OCI-LY3 (cell line): ENCODE measurements at regions not wholly inside any gene's neighbourhood (a gene's known extent, or its start where the extent isn't known, plus 50 kb on each side); places are given as distances from the start of the nearest gene placed in this dataset.

Source experiments
- H2AFZ ChIP-seq: fragments of 200-600, 300-600 bp; shearing (Covaris generic); 2 replicates; pipeline ENCODE4 v1.6.0; 2014; ENCODE audit warnings: antibody characterized with exemption, low read depth, low read length
- H3K27ac ChIP-seq: fragments of 200-600, 300-600 bp; sonication (generic); 2 replicates; pipeline ENCODE4 v1.5.1; 2014; ENCODE audit warnings: mild to moderate bottlenecking, low read length, moderate library complexity, mixed read lengths
- H3K27me3 ChIP-seq: fragments of 200-600, 300-600 bp; sonication (generic); 2 replicates; pipeline ENCODE4 v1.6.1; 2014; ENCODE audit warnings: low read depth, low read length, mixed read lengths
- H3K36me3 ChIP-seq: fragments of 200-600, 300-600 bp; sonication (generic); replicated peaks from 2 replicates; pipeline ENCODE3; 2014; ENCODE audit warnings: low read depth, low read length, mixed read lengths
- H3K4me1 ChIP-seq: fragments of 300-600, 200-600 bp; sonication (generic); 2 replicates; pipeline ENCODE4 v1.6.1; 2014; ENCODE audit warnings: low read length, mixed read lengths
- H3K4me2 ChIP-seq: fragments of 200-600, 300-600 bp; sonication (generic); 2 replicates; pipeline ENCODE4 v1.6.1; 2014; ENCODE audit warnings: low read length, mixed read lengths
- H3K4me3 ChIP-seq: fragments of 300-600, 200-600 bp; sonication (generic); 2 replicates; pipeline ENCODE4 v1.5.1; 2014; ENCODE audit warnings: antibody characterized with exemption, mild to moderate bottlenecking, low read length, moderate library complexity
- H3K79me2 ChIP-seq: fragments of 300-600, 200-600 bp; shearing (Covaris generic); 2 replicates; pipeline ENCODE4 v1.6.1; 2014; ENCODE audit warnings: mild to moderate bottlenecking, low read length, mixed read lengths
- H3K9ac ChIP-seq: fragments of 300-600, 200-600 bp; shearing (Covaris generic); 2 replicates; pipeline ENCODE4 v1.6.0; 2014; ENCODE audit warnings: mild to moderate bottlenecking, low read length, moderate library complexity
- H3K9me3 ChIP-seq: fragments of 200-600, 300-600 bp; shearing (Covaris generic); 2 replicates; pipeline ENCODE4 v1.6.1; 2014; ENCODE audit warnings: low read length, mixed read lengths; ENCODE audit not compliant: insufficient read depth
- H4K20me1 ChIP-seq: fragments of 200-600, 300-600 bp; sonication (generic); 2 replicates; pipeline ENCODE4 v1.6.1; 2016; ENCODE audit warnings: low read length, mixed read lengths; ENCODE audit not compliant: insufficient read depth
- CTCF ChIP-seq: fragments of 200-600, 300-600 bp; sonication (generic); IDR thresholded peaks from 2 replicates; pipeline ENCODE4 v1.5.1; 2014; ENCODE audit warnings: antibody characterized with exemption, low read length, low read depth
- EZH2phosphoT487 ChIP-seq: fragments of 200-600 bp; shearing (Covaris generic); IDR thresholded peaks from 2 replicates; pipeline ENCODE4 v1.6.1; 2018; ENCODE audit warnings: antibody characterized with exemption, mixed run types, low read depth

DNA sequence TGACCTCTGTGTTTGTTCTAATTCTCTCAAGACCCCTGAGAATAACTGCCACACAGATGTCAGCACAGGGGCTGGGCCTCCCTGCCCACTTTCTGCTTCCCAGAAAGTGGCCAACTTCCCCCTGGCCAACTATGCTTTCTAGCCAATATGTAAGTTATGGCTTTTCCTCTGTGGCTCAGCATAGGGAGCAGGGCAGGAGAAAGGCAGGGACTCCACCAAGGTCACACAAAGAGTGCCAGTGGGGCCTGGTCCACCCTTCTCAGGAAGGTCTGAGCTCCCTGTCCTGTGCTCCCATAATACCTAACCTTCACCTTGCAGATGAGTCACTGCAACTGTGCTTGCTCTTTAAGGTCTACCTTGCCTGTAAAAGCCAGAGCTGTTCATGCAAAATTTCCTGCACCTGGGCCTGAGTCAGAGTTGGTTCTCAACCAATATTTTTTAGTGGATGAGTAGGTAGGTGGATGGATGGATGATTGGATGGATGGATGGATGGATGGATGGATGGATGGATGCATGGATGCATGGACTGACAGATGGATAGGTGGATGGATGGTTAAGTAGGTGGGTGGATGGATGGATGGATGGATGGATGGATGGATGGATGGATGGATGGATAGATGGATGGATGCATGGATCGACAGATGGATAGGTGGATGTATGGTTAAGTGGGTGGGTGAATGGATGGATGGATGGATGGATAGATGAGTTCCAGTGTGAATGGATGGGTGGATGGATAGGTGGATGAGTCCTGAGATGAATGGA lies 64.2 kb downstream of the DIO3 start:
- H3K27me3 ChIP-seq: no peaks in the 10 kb centered on the region
- H2AFZ ChIP-seq: no peak overlapping the region
- H3K79me2 ChIP-seq: no peaks in the 10 kb centered on the region
- H3K4me1 ChIP-seq: no peaks in the 10 kb centered on the region; the same call in 1 of the 2 replicates
- H3K36me3 ChIP-seq: no peaks in the 10 kb centered on the region
- H3K9me3 ChIP-seq: no peaks in the 10 kb centered on the region
- no peaks in the 10 kb centered on the region for H4K20me1 ChIP-seq
- H3K4me2 ChIP-seq: no peak overlapping the region
- no peak overlapping the region for H3K9ac ChIP-seq
- no peak overlapping the region for H3K4me3 ChIP-seq
- TF ChIP-seq EZH2phosphoT487: no peak
- H3K27ac ChIP-seq: no peak overlapping the region

- H3K9ac ChIP-seq: no peak overlapping the region
- no peak overlapping the region for H3K4me2 ChIP-seq
- no peaks in the 10 kb centered on the region for H3K79me2 ChIP-seq
- no peaks in the 10 kb centered on the region for H4K20me1 ChIP-seq
- H3K36me3 ChIP-seq: no peaks in the 10 kb centered on the region
- H3K4me3 ChIP-seq: no peak overlapping the region
- no peak overlapping the region for H3K27ac ChIP-seq
- no peak overlapping the region for H2AFZ ChIP-seq
- no peaks in the 10 kb centered on the region for H3K27me3 ChIP-seq
- TF ChIP-seq CTCF: no peak
- TF ChIP-seq EZH2phosphoT487: no peak
- H3K9me3 ChIP-seq: no peaks in the 10 kb centered on the region
- H3K4me1 ChIP-seq: no peaks in the 10 kb centered on the region; the same call in 1 of the 2 replicates
Observed at GRCh38 chr14:101626331-101626730, 65.0 kb downstream of the DIO3 start.

- Histone ChIP-seq H3K27me3 (no peaks in the 10 kb centered on the region), H3K4me3 (no peak overlapping the region), H3K9me3 (no peaks in the 10 kb centered on the region), H2AFZ (no peak overlapping the region), H3K4me1 (no peaks in the 10 kb centered on the region; the same call in 1 of the 2 replicates), H4K20me1 (no peaks in the 10 kb centered on the region), H3K27ac (no peak overlapping the region), H3K4me2 (peak overlapping the region; percentile 87), H3K9ac (no peak overlapping the region), H3K36me3 (no peaks in the 10 kb centered on the region), H3K79me2 (no peaks in the 10 kb centered on the region)
- no peak for TF ChIP-seq EZH2phosphoT487
- no peak for TF ChIP-seq CTCF
Observed at GRCh38 chr14:101627915-101628262, 66.6 kb downstream of the DIO3 start.

DNA sequence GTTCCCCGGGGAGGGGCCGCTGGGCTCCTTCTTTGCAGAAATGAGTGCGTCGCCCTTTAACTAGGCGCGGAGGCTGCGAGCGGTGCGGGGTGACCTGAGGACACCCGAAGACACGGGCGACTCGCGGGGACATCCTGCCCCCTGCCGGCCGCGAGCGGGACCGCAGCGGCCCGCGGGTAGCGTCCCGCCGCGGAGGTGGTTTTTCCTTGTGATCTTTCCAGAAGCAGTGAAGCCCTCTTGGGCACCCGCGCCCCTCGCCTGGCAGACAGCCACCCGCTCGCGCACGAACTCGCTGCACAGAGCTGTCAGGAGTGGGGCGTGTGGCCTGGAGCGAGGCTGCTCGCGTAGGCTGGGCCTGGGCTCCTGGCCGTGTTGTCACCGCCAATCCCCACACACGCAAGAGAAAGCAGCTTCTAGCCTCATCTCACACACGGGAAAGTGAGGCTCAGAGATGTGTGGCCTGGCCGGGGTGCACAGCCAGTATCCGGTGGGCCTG lies 67.2 kb downstream of the DIO3 start:
- Histone ChIP-seq H3K4me1 (no peaks in the 10 kb centered on the region; the same call in 1 of the 2 replicates), H3K9me3 (no peaks in the 10 kb centered on the region), H3K36me3 (no peaks in the 10 kb centered on the region), H3K9ac (peak overlapping the region; percentile 41; the same call in 1 of the 2 replicates), H3K27me3 (no peaks in the 10 kb centered on the region), H3K27ac (no peak overlapping the region), H4K20me1 (no peaks in the 10 kb centered on the region), H3K4me3 (peak overlapping the region; percentile 74), H3K4me2 (peak overlapping the region; percentile 87), H3K79me2 (no peaks in the 10 kb centered on the region), H2AFZ (peak overlapping the region; percentile 96)
- no peak for TF ChIP-seq EZH2phosphoT487
- peak; percentile 84 for TF ChIP-seq CTCF
